CD4-positive, CD25-positive, alpha-beta regulatory T cell (primary cell): ENCODE measurements at regions not wholly inside any gene's neighbourhood (a gene's known extent, or its start where the extent isn't known, plus 50 kb on each side); places are given as distances from the start of the nearest gene placed in this dataset.

ENCODE experiments used
- ATAC-seq, 2 donors: fragments of 150-1000 bp; cut with Tn5 transposase; one replicate each; pipeline ENCODE4 v1.10.0; 2021; ENCODE audit warnings: low read depth in 2 of 2, moderate number of reproducible peaks in 2 of 2, moderate library complexity in 1 of 2
- DNase-seq, 3 donors: peaks; one replicate each; pipeline versions ENCODE4 v3.0.0 to v3.0.0-alpha.2; 2012 to 2022; ENCODE audit warnings: mixed read lengths in 1 of 3
- H3K27ac ChIP-seq: one replicate; pipeline ENCODE4 v1.7.0; 2013; ENCODE audit warnings: mild to moderate bottlenecking, low read length; ENCODE audit not compliant: insufficient read depth, poor library complexity, severe bottlenecking
- H3K27me3 ChIP-seq: one replicate; pipeline ENCODE4 v1.7.0; 2013; ENCODE audit warnings: low read length; ENCODE audit not compliant: control insufficient read depth, insufficient read depth
- H3K36me3 ChIP-seq: one replicate; pipeline ENCODE4 v1.7.0; 2013; ENCODE audit warnings: mild to moderate bottlenecking, low read length, moderate library complexity; ENCODE audit not compliant: control insufficient read depth, insufficient read depth
- H3K4me1 ChIP-seq: 2 replicates; pipeline ENCODE4 v1.7.0; 2013; ENCODE audit warnings: mild to moderate bottlenecking, low read length; ENCODE audit not compliant: insufficient read depth, control insufficient read depth, poor library complexity, severe bottlenecking
- H3K4me3 ChIP-seq: one replicate; pipeline ENCODE4 v1.7.0; 2013; ENCODE audit warnings: low read depth, mild to moderate bottlenecking, low read length, moderate library complexity
- H3K9me3 ChIP-seq, 2 experiments: 1 replicate in 1 of 2; 2 replicates in 1 of 2; pipeline ENCODE4 v1.7.0; 2013; ENCODE audit warnings: low read length in 2 of 2, mild to moderate bottlenecking in 1 of 2, moderate library complexity in 1 of 2; ENCODE audit not compliant: control insufficient read depth in 2 of 2
- H3K27ac Mint-ChIP-seq, 3 donors: one replicate each; pipeline ENCODE4 v1.8.0; 2020 to 2022; ENCODE audit warnings: mild to moderate bottlenecking in 3 of 3, mixed read lengths in 3 of 3, moderate library complexity in 2 of 3
- H3K27me3 Mint-ChIP-seq: one replicate; pipeline ENCODE4 v1.8.0; 2022; ENCODE audit warnings: mild to moderate bottlenecking, mixed read lengths
- H3K36me3 Mint-ChIP-seq: one replicate; pipeline ENCODE4 v1.8.0; 2020; ENCODE audit warnings: mixed read lengths
- H3K4me1 Mint-ChIP-seq, 4 donors: one replicate each; pipeline ENCODE4 v1.8.0; 2020 to 2022; ENCODE audit warnings: mixed read lengths in 4 of 4, mild to moderate bottlenecking in 1 of 4
- H3K4me3 Mint-ChIP-seq, 4 donors: one replicate each; pipeline ENCODE4 v1.8.0; 2020 to 2022; ENCODE audit warnings: mild to moderate bottlenecking in 4 of 4, mixed read lengths in 4 of 4, moderate library complexity in 3 of 4
- H3K9me3 Mint-ChIP-seq, 7 donors: one replicate each; pipeline ENCODE4 v1.8.0; 2020 to 2022; ENCODE audit warnings: mixed read lengths in 7 of 7, mild to moderate bottlenecking in 3 of 7, moderate library complexity in 2 of 7

DNA sequence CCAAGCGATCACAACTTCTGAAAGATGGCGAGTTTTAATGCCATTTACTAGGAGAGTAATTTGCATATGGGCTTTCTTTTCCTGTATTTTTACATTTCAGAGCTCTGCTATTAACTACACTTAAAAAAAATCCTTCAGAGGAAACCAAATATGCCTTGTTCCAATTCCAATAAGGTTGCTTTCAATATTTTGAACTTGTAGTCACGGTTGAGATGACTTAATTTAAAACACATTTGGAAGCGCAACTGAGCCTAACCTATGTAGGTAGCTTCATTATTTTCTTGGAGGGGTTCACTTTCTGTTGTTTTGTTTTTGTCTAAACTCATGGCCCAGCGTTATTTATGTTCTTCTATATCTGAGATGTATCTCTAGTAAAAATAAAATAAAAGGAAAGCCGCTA is 93.4 kb downstream of the BLID start:
- Histone ChIP-seq H3K27me3 (no peaks in the 10 kb centered on the region), H3K9me3 (no peaks in the 10 kb centered on the region), H3K27ac (no peak overlapping the region), H3K36me3 (no peaks in the 10 kb centered on the region), H3K4me3 (no peak overlapping the region), H3K4me1 (no peaks in the 10 kb centered on the region)
- no peak for ATAC-seq
- peaks cover 0 to 2% (median 0%) of the 10 kb centered on the region in 7 donors for H3K9me3 Mint-ChIP-seq
- H3K27ac Mint-ChIP-seq: no peak overlapping the region
- H3K27me3 Mint-ChIP-seq: peaks cover 4% of the 10 kb centered on the region
- no peak overlapping the region for H3K4me3 Mint-ChIP-seq
- H3K36me3 Mint-ChIP-seq: no peaks in the 10 kb centered on the region
- no peaks in the 10 kb centered on the region for H3K4me1 Mint-ChIP-seq
- DNase-seq: no peak

DNA sequence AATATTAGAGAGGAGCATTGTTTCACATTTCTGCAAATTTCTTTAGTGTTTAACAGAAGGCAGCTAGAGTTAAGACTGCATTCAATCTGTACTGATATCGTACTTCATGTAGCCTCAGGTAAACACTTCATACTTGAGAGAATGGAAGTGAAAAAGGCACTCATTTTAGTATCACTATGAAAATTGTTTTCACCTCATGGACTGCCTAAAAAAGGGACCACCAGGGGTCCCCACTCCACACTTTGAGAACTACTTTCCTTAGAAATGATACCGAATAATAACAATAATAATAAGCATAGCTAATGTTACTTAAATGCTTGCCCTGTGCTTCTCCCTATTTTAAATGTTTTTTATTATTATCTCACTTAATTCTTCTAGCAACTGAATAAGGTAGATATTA is 95.1 kb downstream of the BLID start:
- H3K9me3 ChIP-seq: no peaks in the 10 kb centered on the region
- H3K9me3 Mint-ChIP-seq: no peaks in the 10 kb centered on the region
- H3K4me3 ChIP-seq: no peak overlapping the region
- H3K27ac ChIP-seq: no peak overlapping the region
- H3K4me1 Mint-ChIP-seq: no peaks in the 10 kb centered on the region
- H3K27me3 Mint-ChIP-seq: peaks cover 4% of the 10 kb centered on the region
- no peaks in the 10 kb centered on the region for H3K36me3 ChIP-seq
- DNase-seq (no peak), ATAC-seq (no peak)
- H3K4me3 Mint-ChIP-seq: no peak overlapping the region
- no peaks in the 10 kb centered on the region for H3K36me3 Mint-ChIP-seq
- no peaks in the 10 kb centered on the region for H3K27me3 ChIP-seq
- no peaks in the 10 kb centered on the region for H3K4me1 ChIP-seq
- H3K27ac Mint-ChIP-seq: no peak overlapping the region

DNA sequence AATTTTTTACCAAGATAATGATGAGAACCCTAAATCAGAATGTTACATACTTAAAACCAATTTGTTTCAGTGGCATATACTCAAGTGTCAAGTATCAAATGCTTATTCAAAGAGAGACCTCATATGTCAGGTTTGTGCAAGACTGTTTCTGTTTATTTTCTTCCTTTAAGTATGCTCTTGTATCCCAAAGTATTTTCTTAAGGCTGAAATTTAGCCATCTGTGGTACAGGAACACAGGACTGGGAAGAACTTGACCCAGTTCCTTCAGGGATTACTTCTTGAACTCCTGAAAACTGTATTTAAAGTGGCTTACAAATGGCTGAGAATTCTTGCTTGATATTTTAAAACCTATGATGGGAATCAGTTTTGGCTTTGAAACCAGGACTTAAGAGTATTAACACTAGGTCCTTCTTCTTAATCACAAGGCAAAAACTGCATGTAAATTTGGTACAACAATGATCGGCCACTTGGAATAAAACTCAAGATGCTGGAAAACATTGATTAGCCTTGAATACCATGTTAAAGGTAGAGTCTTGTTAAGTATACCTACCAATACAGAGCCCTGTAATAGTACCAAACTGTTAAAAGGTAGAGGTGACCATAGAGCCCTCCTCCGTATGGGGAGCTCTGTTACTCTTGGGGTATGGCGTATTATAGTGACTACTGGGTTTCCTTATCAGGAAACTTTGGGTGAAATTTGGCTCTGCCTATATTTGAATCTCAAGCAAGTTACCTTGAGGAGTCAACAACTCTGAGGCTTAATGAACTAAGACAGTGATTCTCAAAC is 95.9 kb downstream of the BLID start:
- no peaks in the 10 kb centered on the region for H3K36me3 Mint-ChIP-seq
- H3K4me1 Mint-ChIP-seq: no peaks in the 10 kb centered on the region
- H3K4me3 ChIP-seq: no peak overlapping the region
- H3K4me3 Mint-ChIP-seq: no peak overlapping the region
- H3K27ac Mint-ChIP-seq: no peak overlapping the region
- peaks cover 4% of the 10 kb centered on the region for H3K27me3 Mint-ChIP-seq
- H3K27ac ChIP-seq: no peak overlapping the region
- no peaks in the 10 kb centered on the region for H3K27me3 ChIP-seq
- H3K9me3 Mint-ChIP-seq: no peaks in the 10 kb centered on the region
- ATAC-seq (no peak), DNase-seq (no peak)
- no peaks in the 10 kb centered on the region for H3K36me3 ChIP-seq
- H3K9me3 ChIP-seq: no peaks in the 10 kb centered on the region
- no peaks in the 10 kb centered on the region for H3K4me1 ChIP-seq

DNA sequence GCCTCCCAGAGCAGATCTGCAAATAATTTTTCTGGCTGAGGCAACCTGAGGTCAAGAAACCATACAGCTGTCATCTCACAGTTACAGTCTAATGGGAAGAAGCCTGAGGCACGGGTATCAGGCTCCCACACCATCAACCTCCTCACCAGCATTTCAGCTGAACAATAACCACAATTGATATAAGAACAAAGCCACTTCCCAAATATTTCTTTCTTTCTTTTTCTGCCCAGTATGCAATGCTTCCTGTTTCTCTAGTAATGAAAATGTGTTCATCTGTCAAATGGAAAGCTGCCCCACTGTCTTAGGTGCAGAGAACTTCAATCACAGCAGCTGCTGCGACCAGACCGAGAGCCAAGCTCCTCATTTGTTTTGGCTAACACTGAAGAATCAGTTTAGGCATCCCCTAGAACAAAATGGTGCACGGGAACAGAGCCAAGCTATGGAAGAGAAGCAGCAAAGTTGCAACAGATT is 108.4 kb downstream of the BLID start:
- no peak for ATAC-seq
- no peak for DNase-seq

DNA sequence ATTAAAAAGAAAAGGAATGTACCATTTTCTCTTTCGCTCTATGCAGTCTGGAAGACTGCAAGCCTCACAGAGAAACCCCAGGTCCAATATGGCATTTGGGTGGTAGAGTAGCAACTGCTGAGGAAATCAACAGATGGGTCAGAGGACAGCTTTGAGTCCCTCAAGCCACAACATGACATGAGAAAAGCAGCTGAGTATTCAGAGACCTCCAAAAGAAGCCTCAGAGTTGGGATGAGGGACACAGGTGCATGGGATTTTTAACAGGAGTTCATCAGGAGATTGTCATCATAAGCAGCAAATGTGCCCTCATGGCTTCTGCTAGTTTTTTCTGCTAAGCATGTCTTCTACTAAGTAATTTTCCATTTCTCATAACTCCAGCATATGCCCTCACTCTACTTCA is 111.6 kb downstream of the BLID start:
- no peaks in the 10 kb centered on the region for H3K9me3 ChIP-seq
- Mint-ChIP-seq H3K4me3 (no peak overlapping the region), H3K27me3 (no peaks in the 10 kb centered on the region), H3K36me3 (no peaks in the 10 kb centered on the region), H3K4me1 (no peaks in the 10 kb centered on the region), H3K27ac (no peak overlapping the region), H3K9me3 (peaks cover 0 to 4% (median 0%) of the 10 kb centered on the region in 7 donors)
- H3K36me3 ChIP-seq: no peaks in the 10 kb centered on the region
- ATAC-seq (no peak), DNase-seq (no peak)
- no peaks in the 10 kb centered on the region for H3K4me1 ChIP-seq
- H3K27ac ChIP-seq: no peak overlapping the region
- no peak overlapping the region for H3K4me3 ChIP-seq
- H3K27me3 ChIP-seq: no peaks in the 10 kb centered on the region

More for the DNA sequence above, 108.4 kb downstream of the BLID start:
- no peaks in the 10 kb centered on the region for H3K9me3 ChIP-seq
- Mint-ChIP-seq H3K4me1 (no peaks in the 10 kb centered on the region), H3K4me3 (no peak overlapping the region), H3K27ac (no peak overlapping the region), H3K27me3 (no peaks in the 10 kb centered on the region), H3K36me3 (no peaks in the 10 kb centered on the region), H3K9me3 (peaks cover 0 to 1% (median 0%) of the 10 kb centered on the region in 7 donors)
- no peaks in the 10 kb centered on the region for H3K4me1 ChIP-seq
- H3K36me3 ChIP-seq: no peaks in the 10 kb centered on the region
- no peaks in the 10 kb centered on the region for H3K27me3 ChIP-seq
- no peak overlapping the region for H3K27ac ChIP-seq
- no peak overlapping the region for H3K4me3 ChIP-seq

DNA sequence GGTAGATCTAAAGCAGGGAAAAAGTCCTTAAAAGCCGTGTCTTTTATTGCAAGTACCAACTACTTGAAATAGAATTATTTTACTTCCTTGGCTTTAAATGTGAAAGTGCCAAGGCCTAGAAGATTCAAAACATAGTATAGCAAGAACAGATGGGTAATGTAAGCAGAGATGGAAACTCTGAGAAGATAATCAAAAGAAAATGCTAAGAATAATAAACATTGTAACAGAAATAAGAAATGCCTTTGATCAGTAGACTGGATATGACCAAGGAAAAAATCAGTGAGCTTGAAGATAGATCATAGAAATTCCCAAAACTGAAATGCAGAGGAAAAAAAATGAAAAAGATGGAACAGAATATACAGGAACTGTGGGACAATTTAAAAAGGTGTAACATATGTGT is 113.1 kb downstream of the BLID start:
- Histone ChIP-seq H3K4me3 (no peak overlapping the region), H3K36me3 (no peaks in the 10 kb centered on the region), H3K9me3 (no peaks in the 10 kb centered on the region), H3K27ac (no peak overlapping the region), H3K4me1 (no peaks in the 10 kb centered on the region), H3K27me3 (no peaks in the 10 kb centered on the region)
- no peaks in the 10 kb centered on the region for H3K36me3 Mint-ChIP-seq
- H3K4me3 Mint-ChIP-seq: no peak overlapping the region
- H3K27ac Mint-ChIP-seq: no peak overlapping the region
- no peaks in the 10 kb centered on the region for H3K27me3 Mint-ChIP-seq
- H3K4me1 Mint-ChIP-seq: no peaks in the 10 kb centered on the region
- no peak for DNase-seq
- no peak for ATAC-seq
- H3K9me3 Mint-ChIP-seq: peaks cover 0 to 4% (median 0%) of the 10 kb centered on the region in 7 donors

DNA sequence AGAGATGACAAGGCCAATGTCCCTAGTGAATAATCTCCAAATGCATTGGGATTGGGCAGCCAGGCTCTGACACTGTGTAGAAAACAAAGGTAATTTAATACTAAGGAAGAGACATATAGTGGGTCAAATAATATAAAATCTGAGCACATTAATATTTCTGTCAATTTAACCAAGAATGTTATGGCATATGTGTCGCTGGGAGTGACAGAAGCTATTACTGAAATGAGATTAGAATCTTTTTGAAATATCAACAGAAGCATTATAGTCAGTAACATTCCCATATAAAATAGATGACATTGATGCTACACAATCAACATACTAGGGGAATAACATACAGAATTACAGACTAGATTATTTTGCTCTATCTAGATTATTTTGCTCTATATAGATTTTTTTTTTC is 114.0 kb downstream of the BLID start:
- H3K36me3 Mint-ChIP-seq: no peaks in the 10 kb centered on the region
- H3K27me3 Mint-ChIP-seq: no peaks in the 10 kb centered on the region

DNA sequence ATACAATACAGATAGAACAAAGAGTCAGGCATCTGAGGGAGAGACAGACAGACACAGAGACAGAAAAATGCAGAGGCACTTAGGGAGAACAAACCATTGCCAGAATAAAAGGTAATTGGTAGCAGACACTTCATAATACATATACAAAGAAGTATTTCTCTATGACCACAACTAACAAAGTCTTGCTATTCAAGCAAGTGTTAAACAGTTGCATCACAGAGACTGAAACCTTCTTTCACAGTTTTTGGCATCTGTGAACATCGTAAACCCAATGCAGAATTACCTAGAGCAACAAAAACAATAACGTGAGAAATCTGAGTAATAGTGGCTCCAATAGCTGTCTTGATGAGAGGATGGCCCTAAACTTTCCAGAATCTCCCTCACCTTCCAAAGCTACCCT is 116.4 kb downstream of the BLID start:
- Mint-ChIP-seq H3K4me1 (no peaks in the 10 kb centered on the region), H3K27ac (no peak overlapping the region), H3K9me3 (peaks cover 0 to 4% (median 0%) of the 10 kb centered on the region in 7 donors), H3K36me3 (no peaks in the 10 kb centered on the region), H3K4me3 (no peak overlapping the region), H3K27me3 (no peaks in the 10 kb centered on the region)
- Histone ChIP-seq H3K27ac (no peak overlapping the region), H3K9me3 (no peaks in the 10 kb centered on the region), H3K4me1 (no peaks in the 10 kb centered on the region), H3K36me3 (no peaks in the 10 kb centered on the region), H3K27me3 (no peaks in the 10 kb centered on the region), H3K4me3 (no peak overlapping the region)
- no peak for DNase-seq
- ATAC-seq: no peak

More for the DNA sequence above, 114.0 kb downstream of the BLID start:
- Mint-ChIP-seq H3K4me3 (no peak overlapping the region), H3K4me1 (no peaks in the 10 kb centered on the region), H3K27ac (no peak overlapping the region), H3K9me3 (peaks cover 0 to 4% (median 0%) of the 10 kb centered on the region in 7 donors)
- DNase-seq: no peak
- no peaks in the 10 kb centered on the region for H3K36me3 ChIP-seq
- H3K4me1 ChIP-seq: no peaks in the 10 kb centered on the region
- ATAC-seq: no peak
- H3K27me3 ChIP-seq: no peaks in the 10 kb centered on the region
- H3K9me3 ChIP-seq: no peaks in the 10 kb centered on the region
- H3K27ac ChIP-seq: no peak overlapping the region
- no peak overlapping the region for H3K4me3 ChIP-seq
